Colonic mucosa (tissue), 4 donors: ENCODE measurements at regions not wholly inside any gene's neighbourhood (a gene's known extent, or its start where the extent isn't known, plus 50 kb on each side); places are given as distances from the start of the nearest gene placed in this dataset.

Experiments
- DNase-seq: peaks from one replicate; pipeline ENCODE4 v3.0.0-alpha.2; 2020
- H3K27ac ChIP-seq: fragments of 200-600 bp; one replicate; pipeline ENCODE4 v1.8.0; 2021
- H3K27me3 ChIP-seq: fragments of 200-600 bp; one replicate; pipeline ENCODE4 v1.8.0; 2021
- H3K36me3 ChIP-seq: fragments of 200-600 bp; one replicate; pipeline ENCODE4 v1.8.0; 2021
- H3K4me1 ChIP-seq: fragments of 200-600 bp; one replicate; pipeline ENCODE4 v1.8.0; 2021; ENCODE audit warnings: mild to moderate bottlenecking
- H3K4me3 ChIP-seq: fragments of 200-600 bp; one replicate; pipeline ENCODE4 v1.8.0; 2021
- H3K9ac ChIP-seq, 2 donors: one replicate each; pipeline ENCODE4 v1.7.0; 2013; ENCODE audit warnings: control low read depth in 2 of 2, low read depth in 2 of 2, low read length in 2 of 2
- H3K9me3 ChIP-seq: fragments of 200-600 bp; one replicate; pipeline ENCODE4 v1.8.0; 2021
- CTCF ChIP-seq: fragments of 200-600 bp; IDR thresholded peaks from one replicate; pipeline ENCODE4 v1.8.0; 2022; ENCODE audit warnings: antibody characterized with exemption, mild to moderate bottlenecking
- intact Hi-C: fragments of 100-400 bp; cut with DNase I; formaldehyde crosslinking; loops from one replicate; pipeline ENCODE4 v1.14.1; 2022
- donor health status: healthy.
- donor health status: DM: no; HTN: no; CAD: no.
- donor health status: DM: no; HTN: no; CAD: no.

- H3K27ac ChIP-seq: no peak overlapping the region
- H3K36me3 ChIP-seq: no peaks in the 10 kb centered on the region
- no peaks in the 10 kb centered on the region for H3K9me3 ChIP-seq
- H3K4me3 ChIP-seq: no peak overlapping the region
- TF ChIP-seq CTCF: no peak
- H3K9ac ChIP-seq: no peak overlapping the region
- no peaks in the 10 kb centered on the region for H3K27me3 ChIP-seq
- intact Hi-C loops: loop anchor here (10.0 kb wide), 2 partner anchors 49 to 651 kb away; no protein-coding TSS in a partner anchor
- no peak for DNase-seq
- H3K4me1 ChIP-seq: no peaks in the 10 kb centered on the region
Measured at GRCh38 chr6:12235341-12235740, 54.8 kb upstream of the EDN1 start.

- no peaks in the 10 kb centered on the region for H3K9me3 ChIP-seq
- TF ChIP-seq CTCF: no peak
Measured at GRCh38 chr6:12238219-12238618, 51.9 kb upstream of the EDN1 start.

More at GRCh38 chr6:12238219-12238618, 51.9 kb upstream of the EDN1 start:
- Histone ChIP-seq H3K27ac (no peak overlapping the region), H3K4me3 (no peak overlapping the region), H3K36me3 (no peaks in the 10 kb centered on the region), H3K27me3 (no peaks in the 10 kb centered on the region), H3K4me1 (peaks cover 3% of the 10 kb centered on the region), H3K9ac (no peak overlapping the region)
- intact Hi-C loops: loop anchor here (10.0 kb wide), 2 partner anchors 47 to 653 kb away; no protein-coding TSS in a partner anchor
- DNase-seq: no peak
